AG09309 (cell line): ENCODE measurements at regions not wholly inside any gene's neighbourhood (a gene's known extent, or its start where the extent isn't known, plus 50 kb on each side); places are given as distances from the start of the nearest gene placed in this dataset.
"Not testable (repeated sequence)": the region's sequence is repeated elsewhere in the genome, so short reads cannot be mapped to it uniquely, and the experiment has no call there.

Experiments
- DNase-seq: peaks from one replicate; pipeline ENCODE4 v3.0.0-alpha.2; 2010; ENCODE audit warnings: low read depth
- H3K4me3 ChIP-seq: 2 replicates; pipeline ENCODE4 v1.5.1; 2011; ENCODE audit warnings: mild to moderate bottlenecking, low read depth, low read length, moderate library complexity; ENCODE audit not compliant: control insufficient read depth
- CTCF ChIP-seq: IDR thresholded peaks from 2 replicates; pipeline ENCODE4 v1.5.1; 2011; ENCODE audit warnings: mild to moderate bottlenecking, low read depth, low read length, inconsistent platforms; ENCODE audit not compliant: insufficient read depth, control insufficient read depth; ENCODE audit errors: missing control alignments

DNA sequence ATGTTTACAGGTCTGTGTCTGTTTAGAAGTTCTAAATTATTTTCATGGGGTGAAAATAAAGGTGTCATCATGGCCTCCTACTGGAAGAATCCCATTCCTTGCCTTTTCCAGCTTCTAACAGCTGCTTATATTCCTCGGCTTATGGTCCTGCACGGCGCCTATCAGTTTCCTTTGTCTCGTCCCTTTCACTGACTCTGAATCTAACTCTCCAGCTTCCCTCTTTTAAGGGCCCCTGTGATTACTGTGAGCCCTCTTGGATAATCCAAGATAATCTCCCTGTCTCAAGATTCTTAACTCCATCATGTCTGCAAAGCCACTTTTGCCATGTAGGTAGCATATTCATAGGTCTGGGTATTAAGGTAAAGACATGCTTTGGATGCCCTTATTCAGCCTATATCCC, 441.0 kb upstream of the ERCC4 start:
- no peak overlapping the region for H3K4me3 ChIP-seq
- no peak for DNase-seq
- no peak for TF ChIP-seq CTCF

DNA sequence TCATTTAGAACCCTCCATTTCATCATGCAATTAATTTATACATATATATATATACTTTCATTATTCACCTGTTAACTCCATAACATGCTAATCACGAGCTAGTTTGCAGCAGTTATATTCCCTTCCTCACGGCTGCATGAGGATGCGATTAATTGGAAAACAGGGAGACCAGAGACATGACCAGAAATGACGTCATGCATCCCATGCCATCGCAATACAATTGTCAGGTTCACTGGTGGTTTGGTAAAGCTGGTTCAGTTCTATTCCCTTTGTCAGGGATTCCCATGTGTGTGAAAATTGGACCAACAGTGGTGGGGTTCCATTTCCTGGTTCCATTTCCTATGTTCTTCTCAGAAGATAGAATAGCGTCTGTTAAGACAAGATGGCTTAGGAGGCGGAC, 440.4 kb upstream of the ERCC4 start:
- no peak for TF ChIP-seq CTCF
- no peak for DNase-seq
- no peak overlapping the region for H3K4me3 ChIP-seq

GRCh38 chr16:13480801-13481200, 439.2 kb upstream of the ERCC4 start:
- no peak for TF ChIP-seq CTCF
- H3K4me3 ChIP-seq = no peak overlapping the region
- DNase-seq = no peak

DNA sequence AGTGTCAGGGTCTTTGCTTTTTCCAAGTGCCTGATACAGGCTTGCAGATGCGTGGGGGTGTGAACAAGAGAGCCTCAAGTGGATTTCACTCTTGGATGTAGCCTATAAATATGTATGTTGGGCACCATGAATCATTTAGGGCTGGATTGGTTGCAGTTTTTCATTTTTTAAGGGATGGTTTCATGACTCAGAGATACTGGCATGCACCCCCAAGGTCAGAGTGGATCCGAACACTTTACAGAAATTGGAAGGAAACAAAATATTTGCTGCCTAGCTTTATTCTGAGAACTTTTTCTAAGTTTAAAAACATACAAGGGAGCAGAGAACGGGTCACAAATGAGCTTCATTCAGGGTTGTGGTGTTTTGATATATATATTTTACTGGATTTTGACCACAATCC, 436.8 kb upstream of the ERCC4 start:
- H3K4me3 ChIP-seq = no peak overlapping the region
- DNase-seq = no peak
- TF ChIP-seq CTCF = no peak

- not testable (repeated sequence) for H3K4me3 ChIP-seq, DNase-seq
These were observed 430.5 kb upstream of the ERCC4 start for GRCh38 chr16:13489416-13489815.

- TF ChIP-seq CTCF = no peak
- H3K4me3 ChIP-seq = no peak overlapping the region
- DNase-seq = no peak
These were observed 427.9 kb upstream of the ERCC4 start for GRCh38 chr16:13492046-13492445.

DNA sequence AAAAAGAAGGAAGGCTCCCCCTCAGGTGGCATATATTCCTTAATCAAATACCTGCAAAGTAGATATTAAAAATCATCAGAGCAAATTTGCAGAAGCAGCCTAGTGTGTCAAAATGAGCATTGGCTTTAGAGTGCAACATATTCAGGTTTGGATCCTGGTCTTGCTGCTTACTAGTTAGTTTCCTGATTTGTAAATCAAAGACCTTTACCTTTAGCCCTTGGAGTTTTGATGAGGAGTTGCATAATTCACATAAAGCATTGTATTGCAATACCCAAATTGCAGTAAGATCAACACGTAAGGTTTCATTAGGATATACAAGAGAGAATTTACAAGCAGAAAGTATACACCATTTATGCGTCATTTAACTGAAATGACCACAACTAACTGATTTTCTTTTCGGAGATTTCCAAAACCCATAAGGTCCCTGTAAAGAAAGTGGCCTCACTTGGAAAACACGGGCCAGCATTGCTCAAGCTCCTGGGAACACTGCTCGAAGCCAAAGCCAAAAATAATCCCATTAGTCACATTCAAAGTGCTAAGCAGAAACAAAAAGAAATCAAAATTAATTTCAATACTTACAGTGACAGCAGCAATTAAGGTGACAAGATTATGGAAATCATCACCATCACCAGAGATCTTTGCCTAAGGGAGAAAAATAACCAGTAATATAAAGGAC, 415.9 kb upstream of the ERCC4 start:
- H3K4me3 ChIP-seq = no peak overlapping the region
- no peak for DNase-seq
- no peak for TF ChIP-seq CTCF
